ENCODE measurements at regions not wholly inside any gene's neighbourhood (a gene's known extent, or its start where the extent isn't known, plus 50 kb on each side); places are given as distances from the start of the nearest gene placed in this dataset.

- TF ChIP-seq, protein P1, sequence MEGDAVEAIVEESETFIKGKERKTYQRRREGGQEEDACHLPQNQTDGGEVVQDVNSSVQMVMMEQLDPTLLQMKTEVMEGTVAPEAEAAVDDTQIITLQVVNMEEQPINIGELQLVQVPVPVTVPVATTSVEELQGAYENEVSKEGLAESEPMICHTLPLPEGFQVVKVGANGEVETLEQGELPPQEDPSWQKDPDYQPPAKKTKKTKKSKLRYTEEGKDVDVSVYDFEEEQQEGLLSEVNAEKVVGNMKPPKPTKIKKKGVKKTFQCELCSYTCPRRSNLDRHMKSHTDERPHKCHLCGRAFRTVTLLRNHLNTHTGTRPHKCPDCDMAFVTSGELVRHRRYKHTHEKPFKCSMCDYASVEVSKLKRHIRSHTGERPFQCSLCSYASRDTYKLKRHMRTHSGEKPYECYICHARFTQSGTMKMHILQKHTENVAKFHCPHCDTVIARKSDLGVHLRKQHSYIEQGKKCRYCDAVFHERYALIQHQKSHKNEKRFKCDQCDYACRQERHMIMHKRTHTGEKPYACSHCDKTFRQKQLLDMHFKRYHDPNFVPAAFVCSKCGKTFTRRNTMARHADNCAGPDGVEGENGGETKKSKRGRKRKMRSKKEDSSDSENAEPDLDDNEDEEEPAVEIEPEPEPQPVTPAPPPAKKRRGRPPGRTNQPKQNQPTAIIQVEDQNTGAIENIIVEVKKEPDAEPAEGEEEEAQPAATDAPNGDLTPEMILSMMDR (optimal IDR thresholded peaks at IDR 0.05 in 1 of 3, IDR thresholded peaks at IDR 0.05 in 1 of 3, conservative IDR thresholded peaks at IDR 0.05 in 1 of 3; ENCODE audit: extremely low read depth in 1 of 3, insufficient read depth in 2 of 3, low read length in 3 of 3), result no peak
- TF ChIP-seq EZH2 (IDR thresholded peaks at IDR 0.05; ENCODE audit: low read length), result no peak
Observed at GRCh38 chr10:10662716-10663408, 354.8 kb upstream of the CELF2 start.
